NCI-H82 treated with DMSO at 0.1 percent for 48 hours (cell line): ENCODE measurements at regions not wholly inside any gene's neighbourhood (a gene's known extent, or its start where the extent isn't known, plus 50 kb on each side); places are given as distances from the start of the nearest gene placed in this dataset.

Experiments
- DNase-seq: peaks from one replicate; lab custom pipeline; 2025; ENCODE audit not compliant: unreplicated experiment; lab: John Stamatoyannopoulos, UW

GRCh38 chr17:77426676-77427386 lies 286.1 kb downstream of the SEC14L1 start:
- no peak for DNase-seq

GRCh38 chr17:77427391-77427991 lies 286.7 kb downstream of the SEC14L1 start:
- DNase-seq, result no peak

- no peak for DNase-seq
Observed at GRCh38 chr17:77428020-77428748, 287.4 kb downstream of the SEC14L1 start.

- no peak for DNase-seq
Observed at GRCh38 chr17:77428749-77429368, 288.1 kb downstream of the SEC14L1 start.

GRCh38 chr17:77429369-77429968 lies 288.7 kb downstream of the SEC14L1 start:
- DNase-seq, result peak; percentile 45

- DNase-seq, result peak; percentile 50
Observed at GRCh38 chr17:77429969-77430752, 289.4 kb downstream of the SEC14L1 start.

- DNase-seq, result no peak
Observed at GRCh38 chr17:77432034-77432661, 291.4 kb downstream of the SEC14L1 start.

- DNase-seq, result no peak
Observed at GRCh38 chr17:77432742-77433141, 292.0 kb downstream of the SEC14L1 start.

- no peak for DNase-seq
Observed at GRCh38 chr17:77433385-77434135, 292.8 kb downstream of the SEC14L1 start.

- no peak for DNase-seq
Observed at GRCh38 chr17:77434136-77435114, 293.7 kb downstream of the SEC14L1 start.

GRCh38 chr17:77435272-77436057 lies 294.7 kb downstream of the SEC14L1 start:
- DNase-seq, result no peak

GRCh38 chr17:77436058-77436442 lies 295.3 kb downstream of the SEC14L1 start:
- DNase-seq, result peak; percentile 56

GRCh38 chr17:77436481-77436880 lies 295.7 kb downstream of the SEC14L1 start:
- no peak for DNase-seq

- DNase-seq, result no peak
Observed at GRCh38 chr17:77437017-77437416, 296.2 kb downstream of the SEC14L1 start.

- no peak for DNase-seq
Observed at GRCh38 chr17:77437747-77438146, 297.0 kb downstream of the SEC14L1 start.

- DNase-seq, result peak; percentile 84
Observed at GRCh38 chr17:77438241-77439188, 297.7 kb downstream of the SEC14L1 start.
